K562 (cell line): ENCODE measurements at regions not wholly inside any gene's neighbourhood (a gene's known extent, or its start where the extent isn't known, plus 50 kb on each side); places are given as distances from the start of the nearest gene placed in this dataset.

ENCODE experiments used
- ATAC-seq: fragments of 200-7000 bp; cut with Tn5 transposase; 3 replicates; pipeline ENCODE4 v1.9.1; 2020; ENCODE audit warnings: moderate library complexity
- BruUV-seq: library from RNA; stranded (reverse); fragments of 400-500 nt; replicated peaks from 2 replicates; lab custom pipeline; 2021; lab: Mats Ljungman, UMichigan
- CTCF ChIA-PET: fragments of 300-600 bp; formaldehyde crosslinking; extraction: SDS; loops from one replicate; lab custom pipeline; 2021; ENCODE audit warnings: low intra/inter-chr PET ratio; lab: Yijun Ruan, JAX
- POLR2A ChIA-PET: fragments of 300-600, 350-650 bp; sonication (Branson Sonifier 250); formaldehyde crosslinking; extraction: SDS; loops from one replicate; lab custom pipeline; 2021; ENCODE audit warnings: antibody characterized with exemption, inconsistent platforms; lab: Yijun Ruan, JAX
- DNase-seq, 4 experiments: peaks; one replicate each; pipeline versions ENCODE4 v3.0.0 to v3.0.0-alpha.2; 2011 to 2018; ENCODE audit warnings: low spot score in 3 of 4, mixed read lengths in 3 of 4; ENCODE audit errors: extremely low read depth in 1 of 4
- FAIRE-seq: peaks from 2 replicates; lab custom pipeline; 2011; peaks lifted over from hg19 to GRCh38; lab: Jason Lieb, UNC
- H2AFZ ChIP-seq: 2 replicates; pipeline ENCODE4 v1.6.0; 2011; ENCODE audit warnings: low read depth, low read length, control low read depth, inconsistent platforms
- H3K27ac ChIP-seq: fragments of 200-600 bp; 3 replicates; pipeline ENCODE4 v1.8.0; 2011; ENCODE audit warnings: low read depth, mild to moderate bottlenecking, control low read depth, inconsistent platforms, low read length, moderate library complexity, mixed read lengths; ENCODE audit errors: extremely low read depth
- H3K27me3 ChIP-seq, 2 experiments: fragments of 300-600 bp in 1 of 2; 2 replicates in 1 of 2; 3 replicates in 1 of 2; pipeline versions ENCODE4 v1.6.0 to v1.8.0; 2011; ENCODE audit warnings: inconsistent platforms in 2 of 2, low read length in 2 of 2, mild to moderate bottlenecking in 1 of 2, mixed read lengths in 1 of 2, moderate library complexity in 1 of 2; ENCODE audit not compliant: control insufficient read depth in 2 of 2, insufficient read depth in 2 of 2
- H3K36me3 ChIP-seq: fragments of 300-600 bp; 3 replicates; pipeline ENCODE4 v1.8.0; 2011; ENCODE audit warnings: mild to moderate bottlenecking, low read length, inconsistent platforms; ENCODE audit not compliant: control insufficient read depth, insufficient read depth
- H3K4me1 ChIP-seq, 2 experiments: fragments of 200-600 bp in 1 of 2; replicated peaks in 1 of 2; 2 replicates in 1 of 2; 3 replicates in 1 of 2; pipeline versions ENCODE4 v1.5.1 to v1.8.0; 2011; ENCODE audit warnings: inconsistent platforms in 2 of 2, low read length in 2 of 2, mild to moderate bottlenecking in 1 of 2, mixed read lengths in 1 of 2, moderate library complexity in 1 of 2; ENCODE audit not compliant: control insufficient read depth in 2 of 2, insufficient read depth in 2 of 2
- H3K4me2 ChIP-seq: 2 replicates; pipeline ENCODE4 v1.6.1; 2011; ENCODE audit warnings: low read length, control low read depth, inconsistent platforms, mixed read lengths; ENCODE audit not compliant: insufficient read depth
- H3K4me3 ChIP-seq: fragments of 200-600 bp; sonication (generic), shearing (Covaris generic); 2 replicates; pipeline ENCODE4 v1.5.1; 2016; ENCODE audit warnings: control low read depth, inconsistent platforms
- H3K79me2 ChIP-seq: fragments of 200-600 bp; 3 replicates; pipeline ENCODE4 v1.8.0; 2011; ENCODE audit warnings: low read length, inconsistent platforms; ENCODE audit not compliant: control insufficient read depth, insufficient read depth
- H3K9ac ChIP-seq, 2 experiments: 2 replicates each; pipeline versions ENCODE4 v1.6.0 to v1.6.1; 2011; ENCODE audit warnings: low read depth in 2 of 2, low read length in 2 of 2, control low read depth in 1 of 2, inconsistent platforms in 1 of 2, mild to moderate bottlenecking in 1 of 2, mixed read lengths in 1 of 2; ENCODE audit not compliant: insufficient read depth in 1 of 2
- H3K9me1 ChIP-seq: one replicate; pipeline ENCODE4 v1.6.0; 2011; ENCODE audit warnings: inconsistent platforms, mild to moderate bottlenecking, low read length, moderate library complexity; ENCODE audit not compliant: control insufficient read depth, insufficient read depth
- H3K9me3 ChIP-seq: replicated peaks from 2 replicates; pipeline ENCODE4 v1.5.1; 2011; ENCODE audit warnings: low read depth, low read length, inconsistent platforms; ENCODE audit not compliant: control insufficient read depth, insufficient read depth
- H4K20me1 ChIP-seq: replicated peaks from 2 replicates; pipeline ENCODE4 v1.6.1; 2011; ENCODE audit warnings: low read length, inconsistent platforms, mixed read lengths; ENCODE audit not compliant: control insufficient read depth, insufficient read depth
- CREM ChIP-seq: IDR thresholded peaks from 2 replicates; pipeline ENCODE4 v1.6.1; 2014; ENCODE audit warnings: antibody characterized with exemption, low read depth
- FOSL1 ChIP-seq: fragments of 200-800 bp; sonication (Bioruptor generic); conservative IDR thresholded peaks from 2 replicates; pipeline ENCODE4 v1.6.1; 2016; ENCODE audit warnings: missing genetic modification characterization, missing compliant biosample characterization
- GABPA ChIP-seq: fragments of 200-800 bp; sonication (Bioruptor generic); conservative IDR thresholded peaks from 2 replicates; pipeline ENCODE4 v1.6.1; 2016; ENCODE audit warnings: low read depth, missing genetic modification characterization, missing compliant biosample characterization
- SPI1 ChIP-seq: IDR thresholded peaks from 2 replicates; pipeline ENCODE4 v1.6.1; 2011; ENCODE audit warnings: low read depth, low read length, control low read depth, borderline replicate concordance
- SRSF1 ChIP-seq: fragments of 200-400 bp; formaldehyde crosslinking; IDR thresholded peaks from 2 replicates; pipeline ENCODE4 v1.6.1; 2017; ENCODE audit warnings: mild to moderate bottlenecking, low read depth, low read length, moderate library complexity
- STAT5B ChIP-seq: fragments of 250-450 bp; sonication (Bioruptor Pico); IDR thresholded peaks from 2 replicates; pipeline ENCODE4 v1.8.0; 2021; ENCODE audit warnings: mild to moderate bottlenecking, inconsistent platforms
- ZNF766 ChIP-seq: fragments of 200-800 bp; sonication (Bioruptor generic); conservative IDR thresholded peaks from 2 replicates; pipeline ENCODE4 v1.6.1; 2016; ENCODE audit warnings: missing genetic modification characterization, missing compliant biosample characterization
- WGBS: fragments of 100-300 bp; shearing (Covaris generic); methylation state at CpG from one replicate; pipeline ENCODE4 v1.1.6; 2016; ENCODE audit warnings: low coverage, mixed read lengths; ENCODE audit not compliant: insufficient coverage; ENCODE audit errors: missing lambda C conversion rate; 5-methylcytosine and 5-hydroxymethylcytosine counted together
- in situ Hi-C: fragments of 300-500 bp; cut with MboI; formaldehyde crosslinking; loops from 4 replicates; pipeline ENCODE4 v1.15.0; 2018; ENCODE audit warnings: inconsistent platforms, mixed read lengths
- intact Hi-C: fragments of 100-400 bp; cut with micrococcal nuclease; formaldehyde crosslinking; loops from 2 replicates; pipeline ENCODE4 v1.14.2; 2022
- TF ChIP-seq, protein P1 (sequence below): fragments of 200-800 bp; sonication (Bioruptor generic); IDR thresholded peaks from 2 replicates; pipeline ENCODE4 v1.6.1; 2016; ENCODE audit warnings: missing genetic modification characterization, missing compliant biosample characterization
- TF ChIP-seq, protein P2 (sequence below): sonication (generic); formaldehyde crosslinking; IDR thresholded peaks from 2 replicates; pipeline ENCODE4 v1.5.0; 2020; ENCODE audit warnings: missing genetic modification reagents
- TF ChIP-seq, protein P3 (sequence below): fragments of 450-650 bp; IDR thresholded peaks from 2 replicates; pipeline ENCODE4 v1.6.1; 2018; ENCODE audit not compliant: partially characterized antibody

DNA sequence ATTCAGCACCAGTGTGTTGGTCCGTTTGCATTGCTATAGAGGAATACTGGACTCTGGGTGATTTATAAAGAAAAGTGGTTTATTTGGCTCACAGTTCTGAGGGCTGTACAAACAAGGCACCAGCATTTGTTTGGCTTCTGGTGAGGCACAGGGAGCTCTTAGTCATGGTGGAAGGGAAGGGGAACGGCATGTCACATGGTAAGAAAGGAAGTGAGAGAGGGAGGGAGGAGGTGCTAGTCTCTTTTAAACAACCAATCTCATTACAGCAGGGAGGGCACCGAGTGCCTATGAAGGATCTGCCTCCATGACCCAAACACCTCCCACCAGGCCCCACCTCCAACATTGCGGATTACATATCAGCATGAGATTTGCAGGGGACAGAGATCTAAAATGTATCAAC is 143.9 kb upstream of the DLX2 start:
- Histone ChIP-seq H3K36me3 (no peaks in the 10 kb centered on the region), H3K9ac (no peak overlapping the region), H3K4me3 (no peak overlapping the region), H3K27me3 (peaks cover 3 to 4% of the 10 kb centered on the region in 2 experiments; a peak in 2 of 5 replicates), H3K9me3 (no peaks in the 10 kb centered on the region), H3K9me1 (no peaks in the 10 kb centered on the region), H3K4me2 (no peak overlapping the region), H3K27ac (no peak overlapping the region), H4K20me1 (no peaks in the 10 kb centered on the region), H2AFZ (peak overlapping the region; percentile 60; the same call in 1 of the 2 replicates), H3K79me2 (no peaks in the 10 kb centered on the region), H3K4me1 (no peaks in the 10 kb centered on the region; a peak in 2 of 5 replicates)
- peak in 1 of 4 experiments; percentile 20 for DNase-seq
- intact Hi-C loops (no loop called here), in situ Hi-C loops (no loop called here)
- ChIA-PET CTCF (no interaction called here), POLR2A (interaction anchor here (0.7 kb wide), 1 partner anchor 9 kb away, joined by 3 read pairs; no protein-coding TSS in a partner anchor)
- BruUV-seq = no TSS peak
- peak; percentile 91 for ATAC-seq
- TF ChIP-seq SRSF1 (no peak), ZNF766 (CRISPR knock-in tag) (peak; percentile 98), GABPA (tag) (peak; percentile 61), SPI1 (peak; percentile 26; the same call in 1 of the 2 replicates), CREM (no peak), STAT5B (CRISPR knock-in tag) (no peak), FOSL1 (tag) (peak; percentile 70)
- TF ChIP-seq, protein P1, sequence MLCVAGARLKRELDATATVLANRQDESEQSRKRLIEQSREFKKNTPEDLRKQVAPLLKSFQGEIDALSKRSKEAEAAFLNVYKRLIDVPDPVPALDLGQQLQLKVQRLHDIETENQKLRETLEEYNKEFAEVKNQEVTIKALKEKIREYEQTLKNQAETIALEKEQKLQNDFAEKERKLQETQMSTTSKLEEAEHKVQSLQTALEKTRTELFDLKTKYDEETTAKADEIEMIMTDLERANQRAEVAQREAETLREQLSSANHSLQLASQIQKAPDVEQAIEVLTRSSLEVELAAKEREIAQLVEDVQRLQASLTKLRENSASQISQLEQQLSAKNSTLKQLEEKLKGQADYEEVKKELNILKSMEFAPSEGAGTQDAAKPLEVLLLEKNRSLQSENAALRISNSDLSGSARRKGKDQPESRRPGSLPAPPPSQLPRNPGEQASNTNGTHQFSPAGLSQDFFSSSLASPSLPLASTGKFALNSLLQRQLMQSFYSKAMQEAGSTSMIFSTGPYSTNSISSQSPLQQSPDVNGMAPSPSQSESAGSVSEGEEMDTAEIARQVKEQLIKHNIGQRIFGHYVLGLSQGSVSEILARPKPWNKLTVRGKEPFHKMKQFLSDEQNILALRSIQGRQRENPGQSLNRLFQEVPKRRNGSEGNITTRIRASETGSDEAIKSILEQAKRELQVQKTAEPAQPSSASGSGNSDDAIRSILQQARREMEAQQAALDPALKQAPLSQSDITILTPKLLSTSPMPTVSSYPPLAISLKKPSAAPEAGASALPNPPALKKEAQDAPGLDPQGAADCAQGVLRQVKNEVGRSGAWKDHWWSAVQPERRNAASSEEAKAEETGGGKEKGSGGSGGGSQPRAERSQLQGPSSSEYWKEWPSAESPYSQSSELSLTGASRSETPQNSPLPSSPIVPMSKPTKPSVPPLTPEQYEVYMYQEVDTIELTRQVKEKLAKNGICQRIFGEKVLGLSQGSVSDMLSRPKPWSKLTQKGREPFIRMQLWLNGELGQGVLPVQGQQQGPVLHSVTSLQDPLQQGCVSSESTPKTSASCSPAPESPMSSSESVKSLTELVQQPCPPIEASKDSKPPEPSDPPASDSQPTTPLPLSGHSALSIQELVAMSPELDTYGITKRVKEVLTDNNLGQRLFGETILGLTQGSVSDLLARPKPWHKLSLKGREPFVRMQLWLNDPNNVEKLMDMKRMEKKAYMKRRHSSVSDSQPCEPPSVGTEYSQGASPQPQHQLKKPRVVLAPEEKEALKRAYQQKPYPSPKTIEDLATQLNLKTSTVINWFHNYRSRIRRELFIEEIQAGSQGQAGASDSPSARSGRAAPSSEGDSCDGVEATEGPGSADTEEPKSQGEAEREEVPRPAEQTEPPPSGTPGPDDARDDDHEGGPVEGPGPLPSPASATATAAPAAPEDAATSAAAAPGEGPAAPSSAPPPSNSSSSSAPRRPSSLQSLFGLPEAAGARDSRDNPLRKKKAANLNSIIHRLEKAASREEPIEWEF (CRISPR knock-in tag) = no peak
- TF ChIP-seq, protein P2, sequence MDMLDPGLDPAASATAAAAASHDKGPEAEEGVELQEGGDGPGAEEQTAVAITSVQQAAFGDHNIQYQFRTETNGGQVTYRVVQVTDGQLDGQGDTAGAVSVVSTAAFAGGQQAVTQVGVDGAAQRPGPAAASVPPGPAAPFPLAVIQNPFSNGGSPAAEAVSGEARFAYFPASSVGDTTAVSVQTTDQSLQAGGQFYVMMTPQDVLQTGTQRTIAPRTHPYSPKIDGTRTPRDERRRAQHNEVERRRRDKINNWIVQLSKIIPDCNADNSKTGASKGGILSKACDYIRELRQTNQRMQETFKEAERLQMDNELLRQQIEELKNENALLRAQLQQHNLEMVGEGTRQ (CRISPR knock-in tag) = peak; percentile 34; the same call in 1 of the 2 replicates
- TF ChIP-seq, protein P3, sequence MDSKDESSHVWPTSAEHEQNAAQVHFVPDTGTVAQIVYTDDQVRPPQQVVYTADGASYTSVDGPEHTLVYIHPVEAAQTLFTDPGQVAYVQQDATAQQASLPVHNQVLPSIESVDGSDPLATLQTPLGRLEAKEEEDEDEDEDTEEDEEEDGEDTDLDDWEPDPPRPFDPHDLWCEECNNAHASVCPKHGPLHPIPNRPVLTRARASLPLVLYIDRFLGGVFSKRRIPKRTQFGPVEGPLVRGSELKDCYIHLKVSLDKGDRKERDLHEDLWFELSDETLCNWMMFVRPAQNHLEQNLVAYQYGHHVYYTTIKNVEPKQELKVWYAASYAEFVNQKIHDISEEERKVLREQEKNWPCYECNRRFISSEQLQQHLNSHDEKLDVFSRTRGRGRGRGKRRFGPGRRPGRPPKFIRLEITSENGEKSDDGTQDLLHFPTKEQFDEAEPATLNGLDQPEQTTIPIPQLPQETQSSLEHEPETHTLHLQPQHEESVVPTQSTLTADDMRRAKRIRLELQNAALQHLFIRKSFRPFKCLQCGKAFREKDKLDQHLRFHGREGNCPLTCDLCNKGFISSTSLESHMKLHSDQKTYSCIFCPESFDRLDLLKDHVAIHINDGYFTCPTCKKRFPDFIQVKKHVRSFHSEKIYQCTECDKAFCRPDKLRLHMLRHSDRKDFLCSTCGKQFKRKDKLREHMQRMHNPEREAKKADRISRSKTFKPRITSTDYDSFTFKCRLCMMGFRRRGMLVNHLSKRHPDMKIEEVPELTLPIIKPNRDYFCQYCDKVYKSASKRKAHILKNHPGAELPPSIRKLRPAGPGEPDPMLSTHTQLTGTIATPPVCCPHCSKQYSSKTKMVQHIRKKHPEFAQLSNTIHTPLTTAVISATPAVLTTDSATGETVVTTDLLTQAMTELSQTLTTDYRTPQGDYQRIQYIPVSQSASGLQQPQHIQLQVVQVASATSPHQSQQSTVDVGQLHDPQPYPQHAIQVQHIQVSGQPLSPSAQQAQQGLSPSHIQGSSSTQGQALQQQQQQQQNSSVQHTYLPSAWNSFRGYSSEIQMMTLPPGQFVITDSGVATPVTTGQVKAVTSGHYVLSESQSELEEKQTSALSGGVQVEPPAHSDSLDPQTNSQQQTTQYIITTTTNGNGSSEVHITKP = no peak
- 8% methylated on average over 4 of the region's 4 CpGs for WGBS
- FAIRE-seq = no peak
